ENCODE measurements at regions not wholly inside any gene's neighbourhood (a gene's known extent, or its start where the extent isn't known, plus 50 kb on each side); places are given as distances from the start of the nearest gene placed in this dataset.

DNA sequence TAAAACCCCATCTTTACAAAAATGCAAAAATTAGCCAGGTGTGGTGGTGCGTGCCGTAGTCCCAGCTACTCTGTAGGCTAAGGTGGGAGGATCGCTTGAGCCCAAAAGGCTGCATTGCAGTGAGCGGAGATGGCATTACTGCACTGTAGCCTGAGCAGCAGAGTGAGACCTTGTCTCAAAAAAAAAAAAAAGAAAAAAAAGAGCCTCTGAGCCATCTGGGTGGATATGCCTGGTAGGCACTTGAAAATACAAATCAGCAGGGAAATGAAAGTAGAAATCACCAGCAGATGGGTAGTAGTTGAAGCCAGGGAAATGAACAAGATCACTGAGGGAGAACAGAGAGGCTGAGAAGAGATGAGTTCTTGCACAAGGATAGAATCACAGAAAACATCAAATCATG lies 131.0 kb upstream of the HMCN1 start:
- no peak for DNase-seq
- Histone ChIP-seq H2AFZ (ENCODE audit: low read depth, low read length) (no peak overlapping the region), H3K9me3 (ENCODE audit: insufficient read depth, low read length, severe bottlenecking) (no peaks in the 10 kb centered on the region), H3K27me3 (ENCODE audit: insufficient read depth, low read length, poor library complexity) (no peaks in the 10 kb centered on the region), H3K4me2 (ENCODE audit: insufficient read depth, low read length) (no peak overlapping the region), H3K36me3 (ENCODE audit: insufficient read depth, low read length) (no peaks in the 10 kb centered on the region), H3K79me2 (ENCODE audit: insufficient read depth, low read length) (no peaks in the 10 kb centered on the region), H3K9ac (ENCODE audit: low read depth, low read length) (no peak overlapping the region), H4K20me1 (ENCODE audit: insufficient read depth, low read length) (no peaks in the 10 kb centered on the region), H3K27ac (ENCODE audit: low read length) (no peak overlapping the region), H3K4me3 (ENCODE audit: low read depth in 1 of 2, low read length in 2 of 2) (no peak overlapping the region), H3K4me1 (ENCODE audit: insufficient read depth, low read length) (no peaks in the 10 kb centered on the region)
- ATAC-seq (ENCODE audit: insufficient read depth, low read depth) = no peak
- no peak for TF ChIP-seq CTCF (IDR thresholded peaks at IDR 0.05; ENCODE audit: borderline replicate concordance, extremely low read depth, low read length, poor library complexity, severe bottlenecking)
- TF ChIP-seq EZH2 (IDR thresholded peaks at IDR 0.05; ENCODE audit: borderline replicate concordance, low read depth, low read length, severe bottlenecking) = no peak

DNA sequence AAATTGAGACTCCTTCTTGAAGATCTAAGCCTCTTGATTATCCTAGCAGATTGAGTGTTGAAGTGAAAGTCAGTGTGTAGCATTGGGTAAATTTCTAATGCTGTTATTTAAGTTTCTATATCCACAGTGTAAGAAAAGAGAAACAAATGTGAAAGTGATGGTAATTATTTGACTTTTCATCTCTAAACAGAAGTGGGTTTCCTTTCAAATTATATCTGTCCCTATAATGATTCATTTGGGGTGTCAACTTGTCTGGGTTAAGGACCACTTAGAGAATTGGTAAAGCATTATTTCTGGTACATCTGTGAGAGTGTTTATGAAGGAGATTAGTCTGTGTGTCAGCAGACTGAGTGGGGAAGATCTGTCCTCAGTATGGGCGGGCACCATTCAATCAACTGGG lies 133.0 kb upstream of the HMCN1 start:
- TF ChIP-seq CTCF (IDR thresholded peaks at IDR 0.05; ENCODE audit: borderline replicate concordance, extremely low read depth, low read length, poor library complexity, severe bottlenecking) = no peak
- Histone ChIP-seq H3K4me2 (ENCODE audit: insufficient read depth, low read length) (no peak overlapping the region), H3K9ac (ENCODE audit: low read depth, low read length) (no peak overlapping the region), H3K36me3 (ENCODE audit: insufficient read depth, low read length) (no peaks in the 10 kb centered on the region), H2AFZ (ENCODE audit: low read depth, low read length) (no peak overlapping the region), H3K4me3 (ENCODE audit: low read depth in 1 of 2, low read length in 2 of 2) (no peak overlapping the region), H3K79me2 (ENCODE audit: insufficient read depth, low read length) (no peaks in the 10 kb centered on the region), H3K27me3 (ENCODE audit: insufficient read depth, low read length, poor library complexity) (no peaks in the 10 kb centered on the region), H3K4me1 (ENCODE audit: insufficient read depth, low read length) (no peaks in the 10 kb centered on the region), H3K27ac (ENCODE audit: low read length) (no peak overlapping the region), H4K20me1 (ENCODE audit: insufficient read depth, low read length) (no peaks in the 10 kb centered on the region), H3K9me3 (ENCODE audit: insufficient read depth, low read length, severe bottlenecking) (no peaks in the 10 kb centered on the region)
- DNase-seq = no peak
- no peak for ATAC-seq (ENCODE audit: insufficient read depth, low read depth)

- no peaks in the 10 kb centered on the region for H3K36me3 ChIP-seq (ENCODE audit: insufficient read depth, low read length)
- ATAC-seq (ENCODE audit: insufficient read depth, low read depth) = no peak
- no peaks in the 10 kb centered on the region for H3K27me3 ChIP-seq (ENCODE audit: insufficient read depth, low read length, poor library complexity)
- no peak overlapping the region for H3K4me3 ChIP-seq (ENCODE audit: low read depth in 1 of 2, low read length in 2 of 2)
- H3K4me2 ChIP-seq (ENCODE audit: insufficient read depth, low read length) = no peak overlapping the region
- DNase-seq = no peak
- no peaks in the 10 kb centered on the region for H3K79me2 ChIP-seq (ENCODE audit: insufficient read depth, low read length)
- no peaks in the 10 kb centered on the region for H4K20me1 ChIP-seq (ENCODE audit: insufficient read depth, low read length)
- no peak overlapping the region for H2AFZ ChIP-seq (ENCODE audit: low read depth, low read length)
- no peak overlapping the region for H3K27ac ChIP-seq (ENCODE audit: low read length)
- TF ChIP-seq EZH2 (IDR thresholded peaks at IDR 0.05; ENCODE audit: borderline replicate concordance, low read depth, low read length, severe bottlenecking) (no peak), CTCF (IDR thresholded peaks at IDR 0.05; ENCODE audit: borderline replicate concordance, extremely low read depth, low read length, poor library complexity, severe bottlenecking) (no peak)
- H3K4me1 ChIP-seq (ENCODE audit: insufficient read depth, low read length) = no peaks in the 10 kb centered on the region
- H3K9me3 ChIP-seq (ENCODE audit: insufficient read depth, low read length, severe bottlenecking) = no peaks in the 10 kb centered on the region
- no peak overlapping the region for H3K9ac ChIP-seq (ENCODE audit: low read depth, low read length)
Observed at GRCh38 chr1:185600641-185601040, 133.6 kb upstream of the HMCN1 start.

DNA sequence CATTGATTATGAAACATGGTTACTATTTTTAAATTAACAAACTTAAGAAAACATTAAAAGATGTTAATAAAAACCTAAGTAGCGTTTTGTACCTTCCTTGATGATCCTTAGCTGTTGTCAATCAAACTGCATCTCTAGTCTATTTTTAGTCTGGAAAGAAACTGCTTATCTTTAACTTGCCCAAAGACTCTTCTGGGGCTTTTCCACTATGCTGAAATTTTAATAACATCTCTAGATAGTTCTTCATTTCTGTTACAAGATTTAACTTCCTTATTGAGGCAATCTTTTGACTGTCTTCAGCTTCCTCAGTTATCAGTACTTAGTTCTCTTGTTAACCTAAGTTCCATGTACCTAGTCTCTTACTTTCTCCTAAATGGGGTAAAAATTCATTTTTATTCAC lies 135.9 kb upstream of the HMCN1 start:
- ATAC-seq (ENCODE audit: insufficient read depth, low read depth) = no peak
- Histone ChIP-seq H3K4me2 (ENCODE audit: insufficient read depth, low read length) (no peak overlapping the region), H4K20me1 (ENCODE audit: insufficient read depth, low read length) (no peaks in the 10 kb centered on the region), H3K27ac (ENCODE audit: low read length) (no peak overlapping the region), H2AFZ (ENCODE audit: low read depth, low read length) (no peak overlapping the region), H3K36me3 (ENCODE audit: insufficient read depth, low read length) (no peaks in the 10 kb centered on the region), H3K27me3 (ENCODE audit: insufficient read depth, low read length, poor library complexity) (no peaks in the 10 kb centered on the region), H3K79me2 (ENCODE audit: insufficient read depth, low read length) (no peaks in the 10 kb centered on the region), H3K9me3 (ENCODE audit: insufficient read depth, low read length, severe bottlenecking) (no peaks in the 10 kb centered on the region), H3K9ac (ENCODE audit: low read depth, low read length) (no peak overlapping the region), H3K4me3 (ENCODE audit: low read depth in 1 of 2, low read length in 2 of 2) (no peak overlapping the region), H3K4me1 (ENCODE audit: insufficient read depth, low read length) (no peaks in the 10 kb centered on the region)
- TF ChIP-seq CTCF (IDR thresholded peaks at IDR 0.05; ENCODE audit: borderline replicate concordance, extremely low read depth, low read length, poor library complexity, severe bottlenecking) = no peak
- DNase-seq = no peak
